ENCODE measurements at regions not wholly inside any gene's neighbourhood (a gene's known extent, or its start where the extent isn't known, plus 50 kb on each side); places are given as distances from the start of the nearest gene placed in this dataset.

DNA sequence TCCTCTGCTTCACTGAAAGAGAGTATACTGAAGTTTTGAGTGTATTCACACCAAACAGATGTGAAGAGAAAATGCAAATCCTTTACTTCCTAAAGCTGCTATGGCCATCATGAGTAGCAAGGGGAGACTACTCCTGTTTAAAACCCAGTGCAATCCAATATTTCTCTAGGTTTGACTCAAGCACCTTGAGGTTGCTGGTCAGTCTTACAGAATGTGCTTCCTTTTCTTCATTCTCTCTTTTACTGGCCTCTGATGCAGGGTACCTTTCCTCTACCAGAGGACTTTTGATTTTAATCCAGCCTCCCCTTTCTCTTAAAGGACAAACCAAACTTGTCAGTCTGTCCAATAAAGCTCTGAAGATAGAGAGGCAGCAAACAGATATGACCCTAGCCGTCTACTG is 98.1 kb upstream of the TLE4 start:
- Histone ChIP-seq H3K4me1 (ENCODE audit: insufficient read depth) (peaks cover 4% of the 10 kb centered on the region), H3K27me3 (no peaks in the 10 kb centered on the region), H3K4me3 (no peak overlapping the region), H3K9me3 (no peaks in the 10 kb centered on the region), H3K36me3 (no peaks in the 10 kb centered on the region), H3K27ac (no peak overlapping the region)
- DNase-seq: no peak
- 75 to 95% (median 94%) methylated on average over 1 of the region's 1 CpG for WGBS, 3 donors
- intact Hi-C loops (cut with DNase I): loop anchor here in 1 of 4 donors (2.0 kb wide), 1 partner anchor 27 kb away; no protein-coding TSS in a partner anchor
- no peak for TF ChIP-seq EP300 (IDR thresholded peaks at IDR 0.05)
- no peak for TF ChIP-seq POLR2A (IDR thresholded peaks at IDR 0.05)
- TF ChIP-seq CTCF (IDR thresholded peaks at IDR 0.05): no peak

- TF ChIP-seq POLR2A (IDR thresholded peaks at IDR 0.05) (no peak), EP300 (IDR thresholded peaks at IDR 0.05) (no peak)
- 67 to 76% (median 68%) methylated on average over 3 of the region's 3 CpGs for WGBS, 3 donors
- Histone ChIP-seq H3K36me3 (no peaks in the 10 kb centered on the region), H3K27me3 (no peaks in the 10 kb centered on the region), H3K4me3 (no peak overlapping the region), H3K4me1 (ENCODE audit: insufficient read depth) (peaks cover 2% of the 10 kb centered on the region), H3K27ac (no peak overlapping the region), H3K9me3 (no peaks in the 10 kb centered on the region)
- intact Hi-C loops (cut with DNase I): no loop called here
- no peak for DNase-seq
Observed at GRCh38 chr9:79477241-79477840, 94.4 kb upstream of the TLE4 start.

DNA sequence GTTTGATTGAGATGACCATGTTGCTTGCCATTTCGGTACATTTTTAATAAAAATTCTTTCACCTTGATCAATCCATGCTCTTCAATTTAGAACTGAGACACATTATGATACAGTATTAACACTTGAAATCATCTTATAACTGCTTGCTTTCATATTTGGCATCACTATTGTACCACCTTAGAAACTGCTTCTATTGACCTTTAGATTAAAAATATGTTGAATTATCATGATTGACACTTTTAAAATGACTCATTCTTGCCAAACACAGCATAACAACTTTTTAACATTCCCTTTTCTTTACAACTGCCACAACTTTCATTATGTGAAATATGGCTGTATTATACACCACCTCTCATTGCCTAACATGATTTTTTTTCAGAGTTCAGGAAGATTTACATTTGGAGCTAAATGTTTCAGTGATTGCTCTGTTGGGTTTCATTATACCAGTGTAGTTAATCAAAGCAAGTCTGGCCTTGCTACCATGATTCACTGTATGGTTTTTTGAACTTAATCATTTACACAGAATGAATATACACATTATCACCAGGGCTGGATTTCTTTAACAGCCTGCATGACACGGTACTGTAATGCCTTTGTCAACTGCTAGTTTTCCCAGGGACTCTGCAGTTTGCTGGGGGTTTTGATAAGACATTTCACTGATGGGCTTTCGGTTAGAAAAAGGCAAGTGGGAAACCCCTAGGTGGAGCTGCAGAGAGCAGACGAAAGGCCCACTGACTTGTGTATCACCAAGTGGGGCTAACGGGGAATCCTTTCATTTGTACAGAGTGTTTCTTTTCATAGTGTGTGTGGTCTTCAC is 93.6 kb upstream of the TLE4 start:
- no peaks in the 10 kb centered on the region for H3K9me3 ChIP-seq
- intact Hi-C loops (cut with DNase I): no loop called here
- no peak overlapping the region for H3K27ac ChIP-seq
- no peaks in the 10 kb centered on the region for H3K36me3 ChIP-seq
- WGBS, 3 donors: 53 to 74% (median 59%) methylated on average over 5 of the region's 5 CpGs
- peaks cover 2% of the 10 kb centered on the region for H3K4me1 ChIP-seq (ENCODE audit: insufficient read depth)
- no peak for DNase-seq
- H3K4me3 ChIP-seq: no peak overlapping the region
- H3K27me3 ChIP-seq: no peaks in the 10 kb centered on the region
- TF ChIP-seq POLR2A (IDR thresholded peaks at IDR 0.05): no peak
- no peak for TF ChIP-seq EP300 (IDR thresholded peaks at IDR 0.05)
- no peak for TF ChIP-seq CTCF (IDR thresholded peaks at IDR 0.05)

DNA sequence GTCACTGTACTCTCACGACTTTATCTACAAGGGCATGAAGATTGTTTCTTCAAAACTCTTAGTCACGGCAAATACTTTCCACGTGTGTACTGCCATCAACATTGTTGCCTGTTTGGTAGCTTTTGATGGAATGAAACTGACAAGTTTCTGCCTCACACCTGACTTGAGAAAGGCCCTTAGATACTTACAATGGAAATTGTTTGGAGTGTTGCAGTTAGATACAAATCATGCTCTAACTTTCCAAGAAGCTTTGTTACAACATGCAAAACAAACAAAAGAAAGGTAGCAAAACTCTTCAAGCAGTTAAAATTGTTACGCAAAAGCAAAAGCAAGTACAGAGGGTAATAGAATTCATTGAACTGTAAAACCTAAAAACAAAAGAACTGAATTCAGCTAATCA is 91.1 kb upstream of the TLE4 start:
- no peak for TF ChIP-seq POLR2A (IDR thresholded peaks at IDR 0.05)
- no peak for TF ChIP-seq EP300 (IDR thresholded peaks at IDR 0.05)
- no peak for TF ChIP-seq CTCF (IDR thresholded peaks at IDR 0.05)
- H3K27me3 ChIP-seq: no peaks in the 10 kb centered on the region
- H3K9me3 ChIP-seq: no peaks in the 10 kb centered on the region
- no peak overlapping the region for H3K27ac ChIP-seq
- no peak for DNase-seq
- H3K4me1 ChIP-seq (ENCODE audit: insufficient read depth): peaks cover 2% of the 10 kb centered on the region
- no peak overlapping the region for H3K4me3 ChIP-seq
- intact Hi-C loops (cut with DNase I): no loop called here
- 87 to 96% (median 93%) methylated on average over 4 of the region's 4 CpGs for whole genome bisulfite sequencing, 3 donors
- H3K36me3 ChIP-seq: no peaks in the 10 kb centered on the region

Data from ovary (tissue), 7 donors.